ENCODE measurements at regions not wholly inside any gene's neighbourhood (a gene's known extent, or its start where the extent isn't known, plus 50 kb on each side); places are given as distances from the start of the nearest gene placed in this dataset.

DNA sequence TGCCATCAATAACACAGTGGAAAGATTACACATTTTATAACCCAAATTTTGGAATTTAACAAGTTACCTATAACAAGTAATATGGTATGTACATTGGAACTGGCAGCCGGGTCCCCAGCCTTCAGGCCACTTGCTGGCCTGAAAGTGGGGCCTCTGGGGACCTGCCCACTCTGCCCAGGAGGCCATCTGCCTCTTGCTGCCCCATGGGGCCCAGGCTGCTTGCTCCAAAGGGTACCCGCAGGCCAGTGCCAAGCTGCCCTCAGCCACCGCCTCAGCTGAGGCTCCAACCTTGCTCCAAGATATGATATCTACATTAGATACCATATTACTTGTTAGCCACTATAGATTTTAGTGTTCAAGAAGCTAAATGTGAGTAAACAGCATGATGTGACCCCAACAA lies 120.8 kb upstream of the TMEFF2 start:
- no peak for TF ChIP-seq POLR2A (IDR thresholded peaks at IDR 0.05; ENCODE audit: low read depth, low read length)
- no peak for TF ChIP-seq TAF1 (IDR thresholded peaks at IDR 0.05; ENCODE audit: borderline replicate concordance, low read depth, low read length)
- TF ChIP-seq POLR2AphosphoS5 (IDR thresholded peaks at IDR 0.05; ENCODE audit: low read depth, low read length): no peak

Measured in GM12892 (cell line).